Endothelial cell of umbilical vein (primary cell): ENCODE measurements at regions not wholly inside any gene's neighbourhood (a gene's known extent, or its start where the extent isn't known, plus 50 kb on each side); places are given as distances from the start of the nearest gene placed in this dataset.

ENCODE experiments used
- EZH2 ChIP-seq: IDR thresholded peaks from 2 replicates; pipeline ENCODE4 v1.6.1; 2012; ENCODE audit warnings: borderline replicate concordance, low read depth, mild to moderate bottlenecking, moderate library complexity, low read length, inconsistent platforms; ENCODE audit not compliant: severe bottlenecking
- FOS ChIP-seq: IDR thresholded peaks from 2 replicates; pipeline ENCODE4 v1.6.1; 2011; ENCODE audit warnings: mild to moderate bottlenecking, low read length, moderate library complexity, borderline replicate concordance; ENCODE audit not compliant: insufficient read depth
- GATA2 ChIP-seq: IDR thresholded peaks from 2 replicates; pipeline ENCODE4 v1.7.0; 2011; ENCODE audit warnings: low read depth, mild to moderate bottlenecking, moderate library complexity, mixed read lengths, low read length; ENCODE audit not compliant: insufficient read length, insufficient read depth
- JUN ChIP-seq: IDR thresholded peaks from 2 replicates; pipeline ENCODE4 v1.6.1; 2011; ENCODE audit warnings: borderline replicate concordance, low read depth; ENCODE audit not compliant: insufficient read length, insufficient read depth
- MYC ChIP-seq: IDR thresholded peaks from one replicate; pipeline ENCODE4 v1.6.1; 2011; ENCODE audit warnings: mild to moderate bottlenecking, low read depth, low read length
- POLR2A ChIP-seq: IDR thresholded peaks from 2 replicates; pipeline ENCODE4 v1.6.1; 2012; ENCODE audit warnings: low read depth, mild to moderate bottlenecking, control low read depth, low read length
- POLR2AphosphoS5 ChIP-seq: IDR thresholded peaks from 2 replicates; pipeline ENCODE4 v1.6.1; 2012; ENCODE audit warnings: low read depth, mild to moderate bottlenecking, control low read depth, low read length, moderate library complexity; ENCODE audit not compliant: insufficient read depth
- TF ChIP-seq, protein P1 (sequence below), 2 donors: IDR thresholded peaks; 1 replicate in 1 of 2; 2 replicates in 1 of 2; pipeline ENCODE4 v1.5.1; 2011; ENCODE audit warnings: low read length in 2 of 2, mild to moderate bottlenecking in 2 of 2, moderate library complexity in 2 of 2, control low read depth in 1 of 2, inconsistent platforms in 1 of 2, low read depth in 1 of 2; ENCODE audit not compliant: insufficient read depth in 1 of 2; ENCODE audit errors: extremely low read depth in 1 of 2
- TF ChIP-seq, protein P2 (sequence below): IDR thresholded peaks from 2 replicates; pipeline ENCODE4 v1.6.1; 2011; ENCODE audit not compliant: insufficient read depth, insufficient read length

DNA sequence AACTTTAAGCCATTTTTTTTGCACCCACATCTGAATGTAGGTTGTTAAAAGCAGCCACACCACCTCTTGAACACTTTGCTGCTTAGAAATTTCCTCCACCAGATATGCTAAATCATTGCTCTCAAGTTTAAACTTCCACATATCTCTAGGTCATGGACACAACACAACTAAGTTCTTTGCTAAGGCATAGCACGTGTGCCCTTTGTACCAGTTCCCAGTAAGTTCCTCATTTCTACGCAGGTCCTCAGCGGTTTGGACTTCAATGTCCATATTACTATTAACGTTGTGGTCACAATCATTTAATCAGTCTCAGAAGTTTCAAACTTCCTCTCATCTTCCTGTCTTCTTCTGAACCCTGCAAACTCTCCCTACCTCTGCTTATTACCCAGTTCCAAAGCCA lies 661.6 kb upstream of the PKN2 start:
- no peak for TF ChIP-seq POLR2AphosphoS5
- TF ChIP-seq, protein P1, sequence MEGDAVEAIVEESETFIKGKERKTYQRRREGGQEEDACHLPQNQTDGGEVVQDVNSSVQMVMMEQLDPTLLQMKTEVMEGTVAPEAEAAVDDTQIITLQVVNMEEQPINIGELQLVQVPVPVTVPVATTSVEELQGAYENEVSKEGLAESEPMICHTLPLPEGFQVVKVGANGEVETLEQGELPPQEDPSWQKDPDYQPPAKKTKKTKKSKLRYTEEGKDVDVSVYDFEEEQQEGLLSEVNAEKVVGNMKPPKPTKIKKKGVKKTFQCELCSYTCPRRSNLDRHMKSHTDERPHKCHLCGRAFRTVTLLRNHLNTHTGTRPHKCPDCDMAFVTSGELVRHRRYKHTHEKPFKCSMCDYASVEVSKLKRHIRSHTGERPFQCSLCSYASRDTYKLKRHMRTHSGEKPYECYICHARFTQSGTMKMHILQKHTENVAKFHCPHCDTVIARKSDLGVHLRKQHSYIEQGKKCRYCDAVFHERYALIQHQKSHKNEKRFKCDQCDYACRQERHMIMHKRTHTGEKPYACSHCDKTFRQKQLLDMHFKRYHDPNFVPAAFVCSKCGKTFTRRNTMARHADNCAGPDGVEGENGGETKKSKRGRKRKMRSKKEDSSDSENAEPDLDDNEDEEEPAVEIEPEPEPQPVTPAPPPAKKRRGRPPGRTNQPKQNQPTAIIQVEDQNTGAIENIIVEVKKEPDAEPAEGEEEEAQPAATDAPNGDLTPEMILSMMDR (IDR thresholded peaks at IDR 0.05; ENCODE audit: extremely low read depth in 1 of 2, insufficient read depth in 1 of 2, low read depth in 1 of 2, low read length in 2 of 2): no peak
- TF ChIP-seq EZH2: no peak
- no peak for TF ChIP-seq POLR2A
- TF ChIP-seq, protein P2, sequence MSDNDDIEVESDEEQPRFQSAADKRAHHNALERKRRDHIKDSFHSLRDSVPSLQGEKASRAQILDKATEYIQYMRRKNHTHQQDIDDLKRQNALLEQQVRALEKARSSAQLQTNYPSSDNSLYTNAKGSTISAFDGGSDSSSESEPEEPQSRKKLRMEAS: no peak
- TF ChIP-seq GATA2: no peak
- no peak for TF ChIP-seq MYC
- no peak for TF ChIP-seq JUN
- no peak for TF ChIP-seq FOS
